ENCODE measurements at regions not wholly inside any gene's neighbourhood (a gene's known extent, or its start where the extent isn't known, plus 50 kb on each side); places are given as distances from the start of the nearest gene placed in this dataset.

- TF ChIP-seq CTCF (conservative IDR thresholded peaks at IDR 0.05; ENCODE audit: low read depth, low read length) = no peak
- TF ChIP-seq EZH2 (IDR thresholded peaks at IDR 0.05; ENCODE audit: low read length, unreplicated experiment) = no peak
- TF ChIP-seq EZH2phosphoT487 (IDR thresholded peaks at IDR 0.05; ENCODE audit: borderline replicate concordance, low read length) = no peak
Measured at GRCh38 chr15:91787198-91787597, 66.3 kb upstream of the SLCO3A1 start.
